Panc1 (cell line): ENCODE measurements at regions not wholly inside any gene's neighbourhood (a gene's known extent, or its start where the extent isn't known, plus 50 kb on each side); places are given as distances from the start of the nearest gene placed in this dataset.

ENCODE experiments used
- ATAC-seq: fragments of 200-7000 bp; cut with Tn5 transposase; 2 replicates; pipeline ENCODE4 v1.9.1; 2020; ENCODE audit warnings: mild to moderate bottlenecking, moderate library complexity
- BruUV-seq: library from RNA; stranded (reverse); fragments of 400-500 nt; replicated peaks from 2 replicates; lab custom pipeline; 2021; lab: Mats Ljungman, UMichigan
- CTCF ChIA-PET: fragments of 300-600 bp; sonication (Branson Sonifier 250); formaldehyde crosslinking; loops from one replicate; lab custom pipeline; 2022; ENCODE audit warnings: antibody characterized with exemption; lab: Charles Lee
- POLR2A ChIA-PET: fragments of 300-600 bp; sonication (Branson Sonifier 250); formaldehyde crosslinking; loops from one replicate; lab custom pipeline; 2022; ENCODE audit warnings: antibody characterized with exemption; lab: Charles Lee
- DNase-seq: peaks from one replicate; pipeline ENCODE4 v3.0.0-alpha.2; 2010; ENCODE audit warnings: low read depth, low spot score
- H3K27ac ChIP-seq: 2 replicates; pipeline ENCODE4 v1.5.1; 2011; ENCODE audit warnings: mild to moderate bottlenecking, low read length, inconsistent platforms
- H3K27me3 ChIP-seq: fragments of 200-500 bp; sonication (Bioruptor generic); 2 replicates; pipeline ENCODE4 v1.6.0; 2014; ENCODE audit warnings: low read length, inconsistent platforms; ENCODE audit not compliant: control insufficient read depth, insufficient read depth
- H3K36me3 ChIP-seq: fragments of 200-500 bp; sonication (Bioruptor generic); 2 replicates; pipeline ENCODE4 v1.5.1; 2014; ENCODE audit warnings: inconsistent platforms, mild to moderate bottlenecking, low read length, moderate library complexity; ENCODE audit not compliant: control insufficient read depth, insufficient read depth
- H3K4me1 ChIP-seq: 2 replicates; pipeline ENCODE4 v1.5.1; 2011; ENCODE audit warnings: inconsistent platforms, mild to moderate bottlenecking, low read length, moderate library complexity; ENCODE audit not compliant: control insufficient read depth, insufficient read depth
- H3K4me3 ChIP-seq, 2 experiments: 2 replicates each; pipeline ENCODE4 v1.5.1; 2011 to 2012; ENCODE audit warnings: low read depth in 2 of 2, low read length in 2 of 2, mild to moderate bottlenecking in 2 of 2, inconsistent platforms in 1 of 2, moderate library complexity in 1 of 2
- H3K9me3 ChIP-seq: fragments of 200-500 bp; sonication (Bioruptor generic); 2 replicates; pipeline ENCODE4 v1.5.1; 2014; ENCODE audit warnings: low read depth, mild to moderate bottlenecking, inconsistent platforms, low read length, moderate library complexity; ENCODE audit not compliant: control insufficient read depth, insufficient read depth
- POLR2AphosphoS5 ChIP-seq: IDR thresholded peaks from 2 replicates; pipeline ENCODE4 v1.6.1; 2012; ENCODE audit warnings: mild to moderate bottlenecking, low read depth, low read length, moderate library complexity
- REST ChIP-seq, 2 experiments: IDR thresholded peaks; 2 replicates each; pipeline ENCODE4 v1.6.1; 2011 to 2012; ENCODE audit warnings: low read depth in 2 of 2, control low read depth in 1 of 2, low read length in 1 of 2, mild to moderate bottlenecking in 1 of 2, moderate library complexity in 1 of 2; ENCODE audit not compliant: insufficient read depth in 1 of 2
- SIN3A ChIP-seq: IDR thresholded peaks from 2 replicates; pipeline ENCODE4 v1.6.1; 2012; ENCODE audit warnings: low read depth, mild to moderate bottlenecking, low read length, moderate library complexity, borderline replicate concordance; ENCODE audit not compliant: insufficient read depth
- TCF7L2 ChIP-seq: IDR thresholded peaks from 2 replicates; pipeline ENCODE4 v1.6.1; 2011; ENCODE audit warnings: mild to moderate bottlenecking, low read depth, low read length, inconsistent platforms
- in situ Hi-C: cut with HindIII; loops from 2 replicates; pipeline ENCODE4 v1.10.0; 2016; ENCODE audit warnings: low sequenced_read_pairs, low pct_unique_long_range_greater_than_20kb
- intact Hi-C: fragments of 100-400 bp; cut with micrococcal nuclease; formaldehyde crosslinking; loops from one replicate; pipeline ENCODE4 v1.10.0; 2022; ENCODE audit not compliant: unreplicated experiment
- TF ChIP-seq, protein P1 (sequence below): fragments of 450-650 bp; IDR thresholded peaks from 2 replicates; pipeline ENCODE4 v1.5.1; 2017; ENCODE audit warnings: mild to moderate bottlenecking

DNA sequence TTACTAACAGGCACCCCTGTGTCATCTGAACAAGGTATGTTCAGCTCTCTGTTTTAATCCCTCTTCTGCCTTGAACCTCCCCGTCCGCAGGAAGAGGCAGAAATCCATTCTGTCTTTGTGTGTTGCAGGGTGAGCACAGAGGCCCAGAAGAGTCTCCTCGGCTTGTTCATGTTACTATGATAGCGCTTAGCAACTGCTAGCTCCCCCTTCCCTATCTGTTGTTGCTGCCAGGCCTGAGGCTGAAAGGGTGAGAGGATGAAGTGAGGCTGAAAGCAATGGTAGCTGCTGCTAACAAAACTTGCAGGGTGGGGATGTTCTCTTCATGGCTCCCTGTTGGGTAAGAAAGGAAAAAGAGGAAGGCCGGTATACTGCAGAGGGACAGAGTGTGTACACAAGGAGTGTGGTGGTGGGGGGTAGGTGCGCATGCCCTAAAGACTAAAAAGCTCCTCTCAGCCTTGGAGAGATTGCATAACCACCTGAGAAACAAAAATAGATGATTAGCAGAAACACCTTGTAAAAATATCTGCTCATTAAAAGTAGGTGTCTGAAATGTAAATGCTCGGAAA, 55.2 kb upstream of the CITED2 start:
- H3K27me3 ChIP-seq: no peaks in the 10 kb centered on the region
- no peaks in the 10 kb centered on the region for H3K4me1 ChIP-seq
- intact Hi-C loops: no loop called here
- ATAC-seq (no peak), DNase-seq (no peak)
- H3K36me3 ChIP-seq: no peaks in the 10 kb centered on the region
- ChIA-PET CTCF (no interaction called here), POLR2A (no interaction called here)
- TF ChIP-seq REST (IDR thresholded peaks at IDR 0.05; ENCODE audit: insufficient read depth in 1 of 2, low read depth in 2 of 2, low read length in 1 of 2) (no peak), TCF7L2 (no peak), POLR2AphosphoS5 (no peak), SIN3A (no peak)
- TF ChIP-seq, protein P1, sequence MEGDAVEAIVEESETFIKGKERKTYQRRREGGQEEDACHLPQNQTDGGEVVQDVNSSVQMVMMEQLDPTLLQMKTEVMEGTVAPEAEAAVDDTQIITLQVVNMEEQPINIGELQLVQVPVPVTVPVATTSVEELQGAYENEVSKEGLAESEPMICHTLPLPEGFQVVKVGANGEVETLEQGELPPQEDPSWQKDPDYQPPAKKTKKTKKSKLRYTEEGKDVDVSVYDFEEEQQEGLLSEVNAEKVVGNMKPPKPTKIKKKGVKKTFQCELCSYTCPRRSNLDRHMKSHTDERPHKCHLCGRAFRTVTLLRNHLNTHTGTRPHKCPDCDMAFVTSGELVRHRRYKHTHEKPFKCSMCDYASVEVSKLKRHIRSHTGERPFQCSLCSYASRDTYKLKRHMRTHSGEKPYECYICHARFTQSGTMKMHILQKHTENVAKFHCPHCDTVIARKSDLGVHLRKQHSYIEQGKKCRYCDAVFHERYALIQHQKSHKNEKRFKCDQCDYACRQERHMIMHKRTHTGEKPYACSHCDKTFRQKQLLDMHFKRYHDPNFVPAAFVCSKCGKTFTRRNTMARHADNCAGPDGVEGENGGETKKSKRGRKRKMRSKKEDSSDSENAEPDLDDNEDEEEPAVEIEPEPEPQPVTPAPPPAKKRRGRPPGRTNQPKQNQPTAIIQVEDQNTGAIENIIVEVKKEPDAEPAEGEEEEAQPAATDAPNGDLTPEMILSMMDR: no peak
- BruUV-seq: no TSS peak
- in situ Hi-C loops: no loop called here
- H3K27ac ChIP-seq: no peak overlapping the region
- no peaks in the 10 kb centered on the region for H3K9me3 ChIP-seq
- no peak overlapping the region for H3K4me3 ChIP-seq

DNA sequence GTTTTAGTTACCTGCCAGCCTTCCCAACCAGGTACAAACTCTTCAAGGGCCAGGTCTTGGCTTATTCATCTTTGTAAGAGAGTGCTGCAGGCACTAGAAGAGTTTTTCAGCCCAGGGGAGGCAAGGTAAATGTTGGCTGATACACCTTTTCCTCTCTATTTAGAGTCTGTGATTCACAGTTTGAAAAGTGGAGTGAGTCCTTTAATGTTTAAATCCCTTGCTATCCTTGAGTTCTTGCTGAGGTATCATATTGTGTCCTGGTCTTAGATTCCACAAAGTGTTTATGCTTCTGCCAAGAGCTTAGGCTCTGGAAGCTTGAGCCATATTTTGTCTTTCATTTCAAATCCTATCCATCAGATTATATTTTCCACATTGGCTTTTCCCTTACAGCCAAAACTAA, 52.8 kb upstream of the CITED2 start:
- no peak for ATAC-seq
- intact Hi-C loops (no loop called here), in situ Hi-C loops (no loop called here)
- Histone ChIP-seq H3K9me3 (no peaks in the 10 kb centered on the region), H3K4me3 (no peak overlapping the region), H3K27me3 (no peaks in the 10 kb centered on the region), H3K27ac (no peak overlapping the region), H3K4me1 (no peaks in the 10 kb centered on the region), H3K36me3 (no peaks in the 10 kb centered on the region)
- DNase-seq: no peak
- ChIA-PET CTCF (no interaction called here), POLR2A (interaction anchor here (0.5 kb wide), 1 partner anchor 585 kb away, joined by 3 read pairs; no protein-coding TSS in a partner anchor)
- BruUV-seq: no TSS peak
- no peak for TF ChIP-seq REST (IDR thresholded peaks at IDR 0.05; ENCODE audit: insufficient read depth in 1 of 2, low read depth in 2 of 2, low read length in 1 of 2)
- TF ChIP-seq SIN3A: no peak
- TF ChIP-seq, protein P1: no peak
- no peak for TF ChIP-seq TCF7L2
- no peak for TF ChIP-seq POLR2AphosphoS5
